Mesothelial cell of epicardium (in vitro differentiated cells): ENCODE measurements at regions not wholly inside any gene's neighbourhood (a gene's known extent, or its start where the extent isn't known, plus 50 kb on each side); places are given as distances from the start of the nearest gene placed in this dataset.

Experiments
- DNase-seq, 2 experiments: peaks; one replicate each; pipeline ENCODE4 v3.0.0; 2021; ENCODE audit warnings: low spot score in 2 of 2; ENCODE audit not compliant: unreplicated experiment in 2 of 2
- H3K27ac Mint-ChIP-seq: 2 replicates; pipeline ENCODE4 v1.8.0; 2021; ENCODE audit warnings: mixed read lengths
- H3K27me3 Mint-ChIP-seq: 2 replicates; pipeline ENCODE4 v1.8.0; 2021; ENCODE audit warnings: low read depth, mixed read lengths
- H3K36me3 Mint-ChIP-seq: 2 replicates; pipeline ENCODE4 v1.8.0; 2021; ENCODE audit warnings: mixed read lengths
- H3K4me1 Mint-ChIP-seq: 2 replicates; pipeline ENCODE4 v1.8.0; 2021; ENCODE audit warnings: mixed read lengths
- H3K4me3 Mint-ChIP-seq: 2 replicates; pipeline ENCODE4 v1.8.0; 2021; ENCODE audit warnings: mild to moderate bottlenecking, moderate library complexity, mixed read lengths
- H3K9me3 Mint-ChIP-seq: 2 replicates; pipeline ENCODE4 v1.8.0; 2021; ENCODE audit warnings: mixed read lengths
- CTCF ChIP-seq: fragments of 200-600 bp; sonication (generic); IDR thresholded peaks from one replicate; pipeline ENCODE4 v1.5.0; 2021; ENCODE audit warnings: antibody characterized with exemption; ENCODE audit not compliant: unreplicated experiment

DNA sequence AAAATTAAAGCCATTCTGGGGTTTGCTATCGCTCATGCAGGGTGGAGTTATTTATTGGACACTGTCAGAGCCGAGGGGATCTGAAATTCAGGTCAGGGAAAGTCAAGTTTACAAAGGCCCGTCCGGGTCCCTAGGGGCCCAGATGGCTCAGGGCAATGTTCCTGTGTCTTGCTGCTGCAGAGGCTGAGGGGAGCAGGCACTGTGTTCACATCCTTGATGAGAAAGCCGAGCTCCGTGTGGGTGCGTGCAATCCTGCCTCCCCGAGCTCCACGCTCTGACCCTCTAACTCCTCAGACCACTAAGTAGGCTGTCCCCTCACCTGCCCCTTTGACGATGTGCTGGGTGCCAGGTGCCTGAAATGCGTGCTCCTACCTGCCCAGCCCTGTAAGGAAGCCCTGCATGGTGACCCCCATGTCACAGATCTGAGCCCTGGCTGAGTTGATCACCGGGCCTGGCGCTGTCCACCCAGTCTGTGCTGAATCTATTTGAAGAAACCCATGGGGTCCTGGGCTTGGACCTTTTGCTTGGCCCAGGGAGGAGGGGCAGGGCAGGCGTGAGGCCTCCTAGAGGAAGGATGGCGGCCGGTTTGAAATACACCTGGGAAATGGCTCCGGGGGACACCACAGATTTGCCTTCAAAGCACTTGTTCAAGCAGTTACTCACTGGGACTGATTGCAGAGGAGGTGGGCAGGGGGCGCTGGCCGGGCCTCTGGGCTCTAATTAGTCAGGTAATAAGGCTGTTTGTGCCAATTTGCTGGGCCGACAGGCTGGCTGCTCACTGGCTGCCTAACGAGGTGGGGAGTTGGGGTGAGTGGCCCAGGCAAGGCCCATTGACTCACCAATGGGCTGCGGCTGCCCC, 204.3 kb downstream of the KIF26A start:
- DNase-seq: peak in 1 of 2 experiments; percentile 19
- TF ChIP-seq CTCF: no peak
- H3K36me3 Mint-ChIP-seq: no peaks in the 10 kb centered on the region
- H3K27me3 Mint-ChIP-seq: peaks cover 56% of the 10 kb centered on the region
- H3K27ac Mint-ChIP-seq: no peak overlapping the region
- peaks cover 15% of the 10 kb centered on the region for H3K9me3 Mint-ChIP-seq
- H3K4me3 Mint-ChIP-seq: no peak overlapping the region
- peaks cover 19% of the 10 kb centered on the region for H3K4me1 Mint-ChIP-seq

DNA sequence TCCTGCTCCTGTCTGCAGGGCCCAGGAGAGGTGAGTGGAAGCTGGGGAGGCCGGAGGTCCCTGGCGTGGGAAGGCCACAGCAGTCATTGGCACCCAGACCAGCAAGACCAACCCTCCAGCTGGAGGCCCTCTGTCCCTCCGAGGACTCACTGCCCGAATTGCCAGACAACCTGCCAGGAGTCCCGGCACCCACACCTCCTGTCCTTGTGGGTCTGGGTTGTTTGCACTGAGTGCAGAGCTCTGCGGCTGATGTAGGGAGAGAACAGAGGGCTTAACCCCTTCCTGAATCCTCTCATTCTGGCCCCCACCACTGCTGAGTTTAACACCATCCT, 204.9 kb downstream of the KIF26A start:
- no peak overlapping the region for H3K4me3 Mint-ChIP-seq

GRCh38 chr14:104343690-104344640, 205.6 kb downstream of the KIF26A start:
- TF ChIP-seq CTCF: no peak
- Mint-ChIP-seq H3K27me3 (peaks cover 49% of the 10 kb centered on the region), H3K4me3 (no peak overlapping the region), H3K4me1 (peaks cover 19% of the 10 kb centered on the region), H3K27ac (no peak overlapping the region), H3K9me3 (peaks cover 12% of the 10 kb centered on the region), H3K36me3 (no peaks in the 10 kb centered on the region)
- DNase-seq: no peak

More for the DNA sequence above, 204.9 kb downstream of the KIF26A start:
- TF ChIP-seq CTCF: no peak
- Mint-ChIP-seq H3K9me3 (peaks cover 16% of the 10 kb centered on the region), H3K36me3 (no peaks in the 10 kb centered on the region), H3K4me1 (peaks cover 19% of the 10 kb centered on the region), H3K27ac (no peak overlapping the region), H3K27me3 (peaks cover 54% of the 10 kb centered on the region)
- no peak for DNase-seq

GRCh38 chr14:104344818-104345620, 206.6 kb downstream of the KIF26A start:
- no peaks in the 10 kb centered on the region for H3K36me3 Mint-ChIP-seq
- peaks cover 12% of the 10 kb centered on the region for H3K9me3 Mint-ChIP-seq
- H3K4me3 Mint-ChIP-seq: no peak overlapping the region
- no peak for TF ChIP-seq CTCF
- peaks cover 19% of the 10 kb centered on the region for H3K4me1 Mint-ChIP-seq
- no peak for DNase-seq
- H3K27ac Mint-ChIP-seq: no peak overlapping the region
- peaks cover 46% of the 10 kb centered on the region for H3K27me3 Mint-ChIP-seq

GRCh38 chr14:104345621-104346462, 207.5 kb downstream of the KIF26A start:
- no peak for DNase-seq
- Mint-ChIP-seq H3K4me3 (no peak overlapping the region), H3K9me3 (peaks cover 8% of the 10 kb centered on the region), H3K27ac (no peak overlapping the region), H3K27me3 (peaks cover 44% of the 10 kb centered on the region), H3K36me3 (no peaks in the 10 kb centered on the region), H3K4me1 (peaks cover 19% of the 10 kb centered on the region)
- no peak for TF ChIP-seq CTCF
